ENCODE measurements at regions not wholly inside any gene's neighbourhood (a gene's known extent, or its start where the extent isn't known, plus 50 kb on each side); places are given as distances from the start of the nearest gene placed in this dataset.
A peak's percentile ranks its signal among the peaks of the same experiment; 100 is the strongest.

- H3K9me3 ChIP-seq (ENCODE audit: control insufficient read depth in 4 of 4, insufficient read depth in 3 of 4, low read length in 3 of 4): no peaks in the 10 kb centered on the region
- no peak for TF ChIP-seq CTCF (IDR thresholded peaks at IDR 0.05; ENCODE audit: control extremely low read depth, extremely low read depth)
- peaks cover 2 to 7% (median 3%) of the 10 kb centered on the region in 3 donors for H3K27me3 ChIP-seq (ENCODE audit: control insufficient read depth in 3 of 3, insufficient read depth in 3 of 3, low read length in 2 of 3)
- H3K27ac ChIP-seq (ENCODE audit: low read depth in 1 of 2, low read length in 1 of 2): no peak overlapping the region
- ATAC-seq (ENCODE audit: insufficient read depth, low FRiP score) (no peak), DNase-seq (no peak)
- no peak overlapping the region for H3K4me3 ChIP-seq
- H3K36me3 ChIP-seq (ENCODE audit: control insufficient read depth in 4 of 4, insufficient read depth in 4 of 4, low read length in 4 of 4): no peaks in the 10 kb centered on the region
- no peak overlapping the region for H3K9ac ChIP-seq (ENCODE audit: insufficient read depth in 1 of 2, low read length in 2 of 2)
- peaks cover 0 to 11% (median 0%) of the 10 kb centered on the region in 5 donors for H3K4me1 ChIP-seq (ENCODE audit: control insufficient read depth in 5 of 5, insufficient read depth in 5 of 5, low read length in 5 of 5)
- 71 to 87% methylated on average over 3 of the region's 3 CpGs for WGBS, 2 donors
Measured at GRCh38 chr22:27329966-27330645, 471.4 kb downstream of the MN1 start.

GRCh38 chr22:27331526-27332281 is 469.9 kb downstream of the MN1 start:
- peak; percentile 75 to 85 (median 81) for DNase-seq
- 13 to 21% methylated on average over 16 of the region's 16 CpGs for WGBS, 2 donors
- H3K9ac ChIP-seq (ENCODE audit: insufficient read depth in 1 of 2, low read length in 2 of 2): no peak overlapping the region
- ATAC-seq (ENCODE audit: insufficient read depth, low FRiP score): no peak
- H3K27me3 ChIP-seq (ENCODE audit: control insufficient read depth in 3 of 3, insufficient read depth in 3 of 3, low read length in 2 of 3): peaks cover 0 to 7% (median 3%) of the 10 kb centered on the region in 3 donors
- peaks cover 0 to 11% (median 0%) of the 10 kb centered on the region in 5 donors for H3K4me1 ChIP-seq (ENCODE audit: control insufficient read depth in 5 of 5, insufficient read depth in 5 of 5, low read length in 5 of 5)
- no peaks in the 10 kb centered on the region for H3K36me3 ChIP-seq (ENCODE audit: control insufficient read depth in 4 of 4, insufficient read depth in 4 of 4, low read length in 4 of 4)
- H3K27ac ChIP-seq (ENCODE audit: low read depth in 1 of 2, low read length in 1 of 2): no peak overlapping the region
- no peaks in the 10 kb centered on the region for H3K9me3 ChIP-seq (ENCODE audit: control insufficient read depth in 4 of 4, insufficient read depth in 3 of 4, low read length in 3 of 4)
- TF ChIP-seq CTCF (IDR thresholded peaks at IDR 0.05; ENCODE audit: control extremely low read depth, extremely low read depth): no peak
- H3K4me3 ChIP-seq: no peak overlapping the region

GRCh38 chr22:27335102-27335660 is 466.4 kb downstream of the MN1 start:
- ATAC-seq (ENCODE audit: insufficient read depth, low FRiP score) (no peak), DNase-seq (no peak)
- Histone ChIP-seq H3K27me3 (ENCODE audit: control insufficient read depth in 3 of 3, insufficient read depth in 3 of 3, low read length in 2 of 3) (peaks cover 0 to 4% (median 0%) of the 10 kb centered on the region in 3 donors), H3K9ac (ENCODE audit: insufficient read depth in 1 of 2, low read length in 2 of 2) (no peak overlapping the region), H3K27ac (ENCODE audit: low read depth in 1 of 2, low read length in 1 of 2) (no peak overlapping the region), H3K4me3 (no peak overlapping the region), H3K4me1 (ENCODE audit: control insufficient read depth in 5 of 5, insufficient read depth in 5 of 5, low read length in 5 of 5) (peaks cover 0 to 11% (median 0%) of the 10 kb centered on the region in 5 donors), H3K36me3 (ENCODE audit: control insufficient read depth in 4 of 4, insufficient read depth in 4 of 4, low read length in 4 of 4) (no peaks in the 10 kb centered on the region), H3K9me3 (ENCODE audit: control insufficient read depth in 4 of 4, insufficient read depth in 3 of 4, low read length in 3 of 4) (no peaks in the 10 kb centered on the region)
- WGBS, 2 donors: 66 to 90% methylated on average over 3 of the region's 3 CpGs
- TF ChIP-seq CTCF (IDR thresholded peaks at IDR 0.05; ENCODE audit: control extremely low read depth, extremely low read depth): no peak

Data from lung (tissue), 11 donors.